Small intestine (tissue), 7 donors: ENCODE measurements at regions not wholly inside any gene's neighbourhood (a gene's known extent, or its start where the extent isn't known, plus 50 kb on each side); places are given as distances from the start of the nearest gene placed in this dataset.

Source experiments
- DNase-seq, 2 donors: peaks; one replicate each; pipeline versions ENCODE4 v3.0.0 to v3.0.0-alpha.2; 2013
- FAIRE-seq: peaks from 2 replicates; lab custom pipeline; 2012; peaks lifted over from hg19 to GRCh38; lab: Jason Lieb, UNC
- H3K27ac ChIP-seq, 3 donors: one replicate each; pipeline ENCODE4 v1.5.1; 2013; ENCODE audit warnings: low read length in 2 of 3, mild to moderate bottlenecking in 2 of 3, control low read depth in 1 of 3, inconsistent platforms in 1 of 3, low read depth in 1 of 3, moderate library complexity in 1 of 3
- H3K27me3 ChIP-seq, 3 donors: one replicate each; pipeline ENCODE4 v1.6.1; 2013; ENCODE audit warnings: low read length in 3 of 3, inconsistent platforms in 1 of 3; ENCODE audit not compliant: control insufficient read depth in 3 of 3, insufficient read depth in 3 of 3
- H3K36me3 ChIP-seq, 3 donors: one replicate each; pipeline ENCODE4 v1.6.1; 2013; ENCODE audit warnings: low read length in 3 of 3, inconsistent platforms in 1 of 3, low read depth in 1 of 3, mild to moderate bottlenecking in 1 of 3, moderate library complexity in 1 of 3; ENCODE audit not compliant: control insufficient read depth in 3 of 3, insufficient read depth in 2 of 3
- H3K4me1 ChIP-seq, 3 donors: one replicate each; pipeline ENCODE4 v1.6.1; 2013; ENCODE audit warnings: low read length in 2 of 3, inconsistent platforms in 1 of 3, low read depth in 1 of 3, mild to moderate bottlenecking in 1 of 3, moderate library complexity in 1 of 3; ENCODE audit not compliant: control insufficient read depth in 3 of 3, insufficient read depth in 2 of 3
- H3K4me3 ChIP-seq, 3 donors: one replicate each; pipeline ENCODE4 v1.5.1; 2013; ENCODE audit warnings: low read length in 3 of 3, control low read depth in 1 of 3, inconsistent platforms in 1 of 3, low read depth in 1 of 3, mild to moderate bottlenecking in 1 of 3, moderate library complexity in 1 of 3
- H3K9me3 ChIP-seq, 2 donors: one replicate each; pipeline ENCODE4 v1.6.1; 2013; ENCODE audit warnings: low read depth in 1 of 2, low read length in 1 of 2; ENCODE audit not compliant: control insufficient read depth in 2 of 2, insufficient read depth in 1 of 2
- WGBS, 3 donors: extraction: QIAGEN DNeasy Blood & Tissue Kit; methylation state at CpG; one replicate each; pipeline ENCODE4 v1.1.7; 2013; 5-methylcytosine and 5-hydroxymethylcytosine counted together
- donor health status: healthy with polysubstance abuse.
- donor health status: control.
- donor health status: control.
- donor health status: Bipolar disorder and iron deficiency.
- donor health status: healthy.

DNA sequence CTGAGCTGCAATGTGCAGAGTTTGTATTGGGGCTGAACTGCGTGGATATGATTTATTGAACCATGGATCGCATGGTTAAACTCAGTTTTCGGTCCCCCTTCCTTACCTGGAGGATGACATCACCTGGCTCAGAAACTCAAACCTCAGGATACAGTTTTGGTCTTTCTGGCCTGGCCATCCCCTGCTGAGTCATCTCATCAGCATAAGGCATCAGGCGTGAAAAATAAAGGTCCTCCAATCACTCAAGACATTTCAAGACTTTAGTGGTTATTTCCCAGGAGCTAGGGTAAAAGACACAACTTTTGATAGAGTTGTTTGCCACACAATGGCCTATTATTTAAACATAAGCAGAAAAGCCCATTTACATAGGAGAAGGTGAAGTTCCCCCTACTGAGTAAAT, 631.1 kb upstream of the TMEM132C start:
- no peaks in the 10 kb centered on the region for H3K36me3 ChIP-seq
- H3K4me1 ChIP-seq, result no peaks in the 10 kb centered on the region
- no peaks in the 10 kb centered on the region for H3K9me3 ChIP-seq
- FAIRE-seq, result no peak
- H3K27ac ChIP-seq, result no peak overlapping the region
- no peak for DNase-seq
- no peak overlapping the region for H3K4me3 ChIP-seq
- 86 to 92% (median 86%) methylated on average over 4 of the region's 4 CpGs for WGBS, 3 donors
- no peaks in the 10 kb centered on the region for H3K27me3 ChIP-seq

- Histone ChIP-seq H3K4me1 (no peaks in the 10 kb centered on the region), H3K27me3 (no peaks in the 10 kb centered on the region)
- FAIRE-seq, result no peak
These were observed 630.1 kb upstream of the TMEM132C start for GRCh38 chr12:127636882-127637281.

GRCh38 chr12:127640181-127640886, 626.6 kb upstream of the TMEM132C start:
- H3K27me3 ChIP-seq, result peaks cover 0 to 3% (median 0%) of the 10 kb centered on the region in 3 donors
- H3K27ac ChIP-seq, result no peak overlapping the region
- no peaks in the 10 kb centered on the region for H3K4me1 ChIP-seq
- no peak for FAIRE-seq
- H3K4me3 ChIP-seq, result no peak overlapping the region
- no peaks in the 10 kb centered on the region for H3K9me3 ChIP-seq
- no peaks in the 10 kb centered on the region for H3K36me3 ChIP-seq
- WGBS, 3 donors, result 58 to 72% (median 63%) methylated on average over 6 of the region's 6 CpGs
- no peak for DNase-seq

More at GRCh38 chr12:127636882-127637281, 630.1 kb upstream of the TMEM132C start:
- no peak overlapping the region for H3K4me3 ChIP-seq
- H3K9me3 ChIP-seq, result no peaks in the 10 kb centered on the region
- WGBS, 3 donors, result 35 to 52% (median 48%) methylated on average over 2 of the region's 2 CpGs
- H3K36me3 ChIP-seq, result no peaks in the 10 kb centered on the region
- H3K27ac ChIP-seq, result no peak overlapping the region
- DNase-seq, result no peak

- no peak for FAIRE-seq
- Histone ChIP-seq H3K27ac (no peak overlapping the region), H3K27me3 (peaks cover 0 to 3% (median 0%) of the 10 kb centered on the region in 3 donors), H3K36me3 (no peaks in the 10 kb centered on the region), H3K4me1 (no peaks in the 10 kb centered on the region), H3K9me3 (no peaks in the 10 kb centered on the region), H3K4me3 (no peak overlapping the region)
- DNase-seq, result no peak
- WGBS, 3 donors, result 88 to 90% (median 90%) methylated on average over 8 of the region's 8 CpGs
These were observed 624.8 kb upstream of the TMEM132C start for GRCh38 chr12:127642208-127642607.

DNA sequence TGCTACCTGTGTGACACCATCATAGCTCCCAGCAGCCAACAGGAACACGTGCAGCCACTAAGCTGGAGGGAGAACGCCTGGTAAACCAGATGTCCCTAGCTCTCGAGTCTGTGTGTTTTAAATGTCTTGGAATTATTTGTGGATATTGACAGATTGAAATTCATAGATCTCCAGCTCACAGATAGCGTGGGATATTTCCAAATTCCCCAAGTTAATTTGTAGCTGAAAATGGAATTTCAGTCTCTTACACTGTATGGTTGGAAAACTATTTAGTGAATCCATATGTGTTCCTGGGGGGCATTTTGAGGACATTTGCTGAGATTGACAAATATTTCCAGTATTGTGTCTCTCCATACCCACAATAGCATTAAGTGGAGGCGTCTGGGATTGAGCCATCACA, 618.6 kb upstream of the TMEM132C start:
- H3K36me3 ChIP-seq, result no peaks in the 10 kb centered on the region
- FAIRE-seq, result no peak
- H3K4me3 ChIP-seq, result no peak overlapping the region
- WGBS, 3 donors, result 73 to 86% (median 81%) methylated on average over 5 of the region's 5 CpGs
- H3K9me3 ChIP-seq, result no peaks in the 10 kb centered on the region
- peaks cover 0 to 3% (median 0%) of the 10 kb centered on the region in 3 donors for H3K27me3 ChIP-seq
- no peak overlapping the region for H3K27ac ChIP-seq
- DNase-seq, result no peak
- H3K4me1 ChIP-seq, result no peaks in the 10 kb centered on the region

- no peaks in the 10 kb centered on the region for H3K9me3 ChIP-seq
- no peaks in the 10 kb centered on the region for H3K27me3 ChIP-seq
- FAIRE-seq (no peak), DNase-seq (no peak)
- H3K4me3 ChIP-seq, result no peak overlapping the region
- no peaks in the 10 kb centered on the region for H3K36me3 ChIP-seq
- WGBS, 3 donors, result 50 to 56% (median 52%) methylated on average over 2 of the region's 2 CpGs
- H3K4me1 ChIP-seq, result no peaks in the 10 kb centered on the region
- no peak overlapping the region for H3K27ac ChIP-seq
These were observed 617.0 kb upstream of the TMEM132C start for GRCh38 chr12:127649961-127650360.

DNA sequence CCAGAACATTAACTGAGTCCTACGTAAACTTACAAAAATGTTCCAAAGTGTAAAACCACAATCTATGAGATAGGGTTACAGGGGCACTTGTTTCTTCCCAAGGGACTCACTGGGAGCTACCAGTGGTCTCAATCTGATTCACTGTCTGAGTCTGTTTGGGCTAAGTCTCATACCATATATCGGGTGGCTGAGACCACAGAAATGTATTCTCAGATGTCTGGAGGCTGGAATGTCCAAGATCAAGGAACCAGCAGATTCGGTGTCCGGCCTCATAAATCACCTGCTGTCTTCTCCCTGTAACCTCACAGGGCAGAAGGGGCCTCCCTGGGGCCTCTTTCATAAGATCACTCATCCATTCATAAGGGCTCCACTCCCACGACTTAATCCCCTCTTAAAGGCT, 616.3 kb upstream of the TMEM132C start:
- no peak overlapping the region for H3K4me3 ChIP-seq
- no peak for DNase-seq
- H3K27ac ChIP-seq, result no peak overlapping the region
- H3K9me3 ChIP-seq, result no peaks in the 10 kb centered on the region
- H3K27me3 ChIP-seq, result no peaks in the 10 kb centered on the region
- FAIRE-seq, result no peak
- 72 to 75% (median 75%) methylated on average over 5 of the region's 5 CpGs for WGBS, 3 donors
- no peaks in the 10 kb centered on the region for H3K4me1 ChIP-seq
- H3K36me3 ChIP-seq, result no peaks in the 10 kb centered on the region

GRCh38 chr12:127652281-127652680, 614.7 kb upstream of the TMEM132C start:
- no peak overlapping the region for H3K4me3 ChIP-seq
- 93 to 94% (median 94%) methylated on average over 4 of the region's 4 CpGs for WGBS, 3 donors
- FAIRE-seq, result no peak
- no peak overlapping the region for H3K27ac ChIP-seq
- DNase-seq, result no peak
- no peaks in the 10 kb centered on the region for H3K36me3 ChIP-seq
- peaks cover 0 to 4% (median 0%) of the 10 kb centered on the region in 3 donors for H3K4me1 ChIP-seq
- no peaks in the 10 kb centered on the region for H3K9me3 ChIP-seq
- H3K27me3 ChIP-seq, result no peaks in the 10 kb centered on the region
